ENCODE measurements at regions not wholly inside any gene's neighbourhood (a gene's known extent, or its start where the extent isn't known, plus 50 kb on each side); places are given as distances from the start of the nearest gene placed in this dataset.

- no peak for TF ChIP-seq CTCF (IDR thresholded peaks at IDR 0.05; ENCODE audit: low read depth, low read length, missing control alignments)
- no peak for DNase-seq (ENCODE audit: low read depth)
- in situ Hi-C loops (cut with HindIII; ENCODE audit: low sequenced_read_pairs), result no loop called here
- H3K4me3 ChIP-seq (ENCODE audit: low read depth, low read length), result no peak overlapping the region
Measured at GRCh38 chr4:135564090-135564489, 1362.5 kb upstream of the PABPC4L start.

GRCh38 chr4:135553213-135553612 is 1351.6 kb upstream of the PABPC4L start:
- H3K4me3 ChIP-seq (ENCODE audit: low read depth, low read length), result no peak overlapping the region
- TF ChIP-seq CTCF (IDR thresholded peaks at IDR 0.05; ENCODE audit: low read depth, low read length, missing control alignments), result no peak
- DNase-seq (ENCODE audit: low read depth), result no peak
- in situ Hi-C loops (cut with HindIII; ENCODE audit: low sequenced_read_pairs), result no loop called here

GRCh38 chr4:135552131-135552530 is 1350.5 kb upstream of the PABPC4L start:
- H3K4me3 ChIP-seq (ENCODE audit: low read depth, low read length), result no peak overlapping the region
- DNase-seq (ENCODE audit: low read depth), result no peak
- in situ Hi-C loops (cut with HindIII; ENCODE audit: low sequenced_read_pairs), result no loop called here
- no peak for TF ChIP-seq CTCF (IDR thresholded peaks at IDR 0.05; ENCODE audit: low read depth, low read length, missing control alignments)

- TF ChIP-seq CTCF (IDR thresholded peaks at IDR 0.05; ENCODE audit: low read depth, low read length, missing control alignments), result no peak
- in situ Hi-C loops (cut with HindIII; ENCODE audit: low sequenced_read_pairs), result no loop called here
- no peak for DNase-seq (ENCODE audit: low read depth)
- H3K4me3 ChIP-seq (ENCODE audit: low read depth, low read length), result no peak overlapping the region
Measured at GRCh38 chr4:135548711-135549110, 1347.1 kb upstream of the PABPC4L start.

GRCh38 chr4:135545616-135546317 is 1344.2 kb upstream of the PABPC4L start:
- DNase-seq (ENCODE audit: low read depth), result no peak
- in situ Hi-C loops (cut with HindIII; ENCODE audit: low sequenced_read_pairs), result no loop called here
- no peak for TF ChIP-seq CTCF (IDR thresholded peaks at IDR 0.05; ENCODE audit: low read depth, low read length, missing control alignments)
- H3K4me3 ChIP-seq (ENCODE audit: low read depth, low read length), result no peak overlapping the region

GRCh38 chr4:135538698-135539097 is 1337.1 kb upstream of the PABPC4L start:
- TF ChIP-seq CTCF (IDR thresholded peaks at IDR 0.05; ENCODE audit: low read depth, low read length, missing control alignments), result no peak
- in situ Hi-C loops (cut with HindIII; ENCODE audit: low sequenced_read_pairs), result no loop called here
- H3K4me3 ChIP-seq (ENCODE audit: low read depth, low read length), result no peak overlapping the region
- DNase-seq (ENCODE audit: low read depth), result no peak
